CD14-positive monocyte (primary cell): ENCODE measurements at regions not wholly inside any gene's neighbourhood (a gene's known extent, or its start where the extent isn't known, plus 50 kb on each side); places are given as distances from the start of the nearest gene placed in this dataset.

ENCODE experiments used
- DNase-seq, 3 donors: peaks; one replicate each; pipeline ENCODE4 v3.0.0-alpha.2; 2011 to 2022
- H2AFZ ChIP-seq: 2 replicates; pipeline ENCODE4 v1.6.0; 2012; ENCODE audit warnings: mild to moderate bottlenecking, low read depth, low read length, inconsistent platforms; ENCODE audit not compliant: insufficient read depth, poor library complexity, severe bottlenecking
- H3K27ac ChIP-seq, 2 donors: 1 replicate in 1 of 2; 2 replicates in 1 of 2; pipeline ENCODE4 v1.5.1; 2012 to 2013; ENCODE audit warnings: low read length in 2 of 2, control low read depth in 1 of 2, inconsistent platforms in 1 of 2, low read depth in 1 of 2, mild to moderate bottlenecking in 1 of 2
- H3K27me3 ChIP-seq, 2 donors: one replicate each; pipeline versions ENCODE4 v1.6.0 to v1.6.1; 2011 to 2013; ENCODE audit warnings: low read length in 2 of 2; ENCODE audit not compliant: control insufficient read depth in 2 of 2, insufficient read depth in 2 of 2
- H3K36me3 ChIP-seq, 2 donors: replicated peaks in 1 of 2; 1 replicate in 1 of 2; 2 replicates in 1 of 2; pipeline versions ENCODE4 v1.5.1 to v1.6.1; 2012 to 2013; ENCODE audit warnings: low read length in 2 of 2, control low read depth in 1 of 2, inconsistent platforms in 1 of 2, mild to moderate bottlenecking in 1 of 2; ENCODE audit not compliant: insufficient read depth in 2 of 2, control insufficient read depth in 1 of 2
- H3K4me1 ChIP-seq, 2 donors: 1 replicate in 1 of 2; 2 replicates in 1 of 2; pipeline versions ENCODE4 v1.5.1 to v1.6.1; 2012 to 2013; ENCODE audit warnings: low read length in 2 of 2, control low read depth in 1 of 2, inconsistent platforms in 1 of 2, mild to moderate bottlenecking in 1 of 2, moderate library complexity in 1 of 2; ENCODE audit not compliant: insufficient read depth in 2 of 2, control insufficient read depth in 1 of 2
- H3K4me2 ChIP-seq: replicated peaks from 2 replicates; pipeline ENCODE3; 2012; ENCODE audit warnings: low read length, moderate library complexity, mild to moderate bottlenecking; ENCODE audit not compliant: poor library complexity, severe bottlenecking; ENCODE audit errors: extremely low read depth
- H3K4me3 ChIP-seq, 3 experiments: fragments of 200-600 bp in 1 of 3; sonication (generic) in 1 of 3; replicated peaks in 1 of 3; 1 replicate in 2 of 3; 2 replicates in 1 of 3; pipeline ENCODE4 v1.5.1; 2011 to 2013; ENCODE audit warnings: low read length in 3 of 3, mild to moderate bottlenecking in 3 of 3, control low read depth in 2 of 3, low read depth in 2 of 3, inconsistent platforms in 1 of 3, moderate library complexity in 1 of 3
- H3K79me2 ChIP-seq: 2 replicates; pipeline ENCODE4 v1.6.0; 2012; ENCODE audit warnings: mild to moderate bottlenecking, control low read depth, inconsistent platforms, low read length, moderate library complexity; ENCODE audit not compliant: insufficient read depth
- H3K9ac ChIP-seq: 2 replicates; pipeline ENCODE4 v1.6.0; 2017; ENCODE audit warnings: low read length, mild to moderate bottlenecking; ENCODE audit not compliant: insufficient read depth, poor library complexity, severe bottlenecking
- H3K9me3 ChIP-seq, 2 donors: replicated peaks in 1 of 2; 1 replicate in 1 of 2; 2 replicates in 1 of 2; pipeline versions ENCODE4 v1.5.1 to v1.6.1; 2012 to 2013; ENCODE audit warnings: low read length in 2 of 2, control low read depth in 1 of 2; ENCODE audit not compliant: control insufficient read depth in 1 of 2, insufficient read depth in 1 of 2
- H4K20me1 ChIP-seq: 2 replicates; pipeline ENCODE4 v1.6.0; 2012; ENCODE audit warnings: mild to moderate bottlenecking, low read length, control low read depth, moderate library complexity; ENCODE audit not compliant: insufficient read depth
- H3K27ac Mint-ChIP-seq, 7 donors: one replicate each; pipeline ENCODE4 v1.8.0; 2020; ENCODE audit warnings: mild to moderate bottlenecking in 7 of 7, mixed read lengths in 7 of 7, moderate library complexity in 6 of 7, inconsistent platforms in 2 of 7
- H3K27me3 Mint-ChIP-seq, 3 donors: one replicate each; pipeline ENCODE4 v1.8.0; 2021 to 2022; ENCODE audit warnings: low read depth in 3 of 3, mild to moderate bottlenecking in 3 of 3, mixed read lengths in 3 of 3, moderate library complexity in 3 of 3, inconsistent platforms in 1 of 3
- H3K36me3 Mint-ChIP-seq, 2 donors: one replicate each; pipeline ENCODE4 v1.8.0; 2020; ENCODE audit warnings: mixed read lengths in 2 of 2, inconsistent platforms in 1 of 2, mild to moderate bottlenecking in 1 of 2
- H3K4me1 Mint-ChIP-seq: one replicate; pipeline ENCODE4 v1.8.0; 2020; ENCODE audit warnings: mild to moderate bottlenecking, mixed read lengths
- H3K4me3 Mint-ChIP-seq, 2 donors: one replicate each; pipeline ENCODE4 v1.8.0; 2020; ENCODE audit warnings: mild to moderate bottlenecking in 2 of 2, mixed read lengths in 2 of 2, moderate library complexity in 1 of 2
- H3K9me3 Mint-ChIP-seq, 7 donors: one replicate each; pipeline ENCODE4 v1.8.0; 2020 to 2022; ENCODE audit warnings: mixed read lengths in 7 of 7, mild to moderate bottlenecking in 6 of 7, moderate library complexity in 6 of 7, inconsistent platforms in 2 of 7
- CTCF ChIP-seq: fragments of 200-600 bp; IDR thresholded peaks from one replicate; pipeline ENCODE4 v1.8.0; 2022; ENCODE audit warnings: antibody characterized with exemption, mild to moderate bottlenecking
- WGBS: methylation state at CpG from one replicate; pipeline ENCODE4 v1.1.5; 2013; ENCODE audit warnings: missing lambda C conversion rate; ENCODE audit not compliant: insufficient coverage; 5-methylcytosine and 5-hydroxymethylcytosine counted together
- intact Hi-C, 2 donors: fragments of 100-400 bp; cut with micrococcal nuclease; formaldehyde crosslinking; loops; one replicate each; pipeline versions ENCODE4 v1.15.0 to v1.15.1; 2023

GRCh38 chr5:58116346-58116745 lies 343.5 kb downstream of the PLK2 start:
- Mint-ChIP-seq H3K4me1 (no peaks in the 10 kb centered on the region), H3K9me3 (peaks cover 0 to 10% (median 0%) of the 10 kb centered on the region in 7 donors), H3K27ac (no peak overlapping the region), H3K36me3 (no peaks in the 10 kb centered on the region), H3K27me3 (peaks cover 0 to 2% (median 0%) of the 10 kb centered on the region in 3 donors), H3K4me3 (no peak overlapping the region)
- H3K27me3 ChIP-seq, result no peaks in the 10 kb centered on the region
- no peak overlapping the region for H3K4me3 ChIP-seq
- no peaks in the 10 kb centered on the region for H4K20me1 ChIP-seq
- H3K36me3 ChIP-seq, result no peaks in the 10 kb centered on the region
- H3K4me1 ChIP-seq, result no peaks in the 10 kb centered on the region
- peaks cover 0 to 3% of the 10 kb centered on the region in 2 donors for H3K9me3 ChIP-seq
- TF ChIP-seq CTCF, result no peak
- no peak for DNase-seq
- no peak overlapping the region for H3K27ac ChIP-seq
- no peak overlapping the region for H2AFZ ChIP-seq
- no peaks in the 10 kb centered on the region for H3K79me2 ChIP-seq
- WGBS, result 100% methylated on average over 1 of the region's 3 CpGs
- no peak overlapping the region for H3K9ac ChIP-seq
- intact Hi-C loops, result no loop called here
- no peak overlapping the region for H3K4me2 ChIP-seq

DNA sequence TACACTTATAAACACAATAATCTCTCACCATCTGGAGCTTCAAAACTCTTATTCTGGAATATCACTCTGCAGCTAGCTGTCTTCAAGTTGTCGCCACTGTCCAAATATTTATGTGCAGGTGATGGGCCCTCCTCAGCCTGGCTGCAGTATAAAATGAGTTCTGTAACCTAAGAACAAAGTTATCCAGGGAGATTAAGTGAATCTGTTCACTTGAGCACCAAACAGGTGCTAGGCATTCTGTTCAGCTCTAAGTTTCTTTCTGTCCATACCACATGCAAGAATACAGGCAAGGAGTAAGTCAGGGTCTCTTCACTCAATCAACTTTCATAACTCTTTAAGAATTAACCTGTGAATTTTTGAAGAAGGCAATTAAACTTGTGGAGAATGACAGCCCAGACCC lies 344.1 kb downstream of the PLK2 start:
- H3K9ac ChIP-seq, result no peak overlapping the region
- Mint-ChIP-seq H3K4me1 (no peaks in the 10 kb centered on the region), H3K27me3 (peaks cover 0 to 2% (median 0%) of the 10 kb centered on the region in 3 donors), H3K27ac (no peak overlapping the region), H3K36me3 (no peaks in the 10 kb centered on the region), H3K4me3 (no peak overlapping the region), H3K9me3 (peaks cover 0 to 10% (median 0%) of the 10 kb centered on the region in 7 donors)
- no peaks in the 10 kb centered on the region for H4K20me1 ChIP-seq
- no peak overlapping the region for H3K4me3 ChIP-seq
- H3K27me3 ChIP-seq, result no peaks in the 10 kb centered on the region
- no peak for TF ChIP-seq CTCF
- H3K27ac ChIP-seq, result no peak overlapping the region
- H2AFZ ChIP-seq, result no peak overlapping the region
- no peaks in the 10 kb centered on the region for H3K4me1 ChIP-seq
- H3K4me2 ChIP-seq, result no peak overlapping the region
- no peaks in the 10 kb centered on the region for H3K79me2 ChIP-seq
- no peaks in the 10 kb centered on the region for H3K36me3 ChIP-seq
- intact Hi-C loops, result no loop called here
- H3K9me3 ChIP-seq, result peaks cover 0 to 3% of the 10 kb centered on the region in 2 donors
- WGBS, result no CpG with 5 or more reads among the region's 1 CpG
- no peak for DNase-seq
